Keratinocyte (primary cell): ENCODE measurements at regions not wholly inside any gene's neighbourhood (a gene's known extent, or its start where the extent isn't known, plus 50 kb on each side); places are given as distances from the start of the nearest gene placed in this dataset.

Source experiments
- DNase-seq: peaks from one replicate; pipeline ENCODE4 v3.0.0-alpha.2; 2011; ENCODE audit warnings: low read depth, missing footprints, low spot score
- FAIRE-seq: peaks from 2 replicates; lab custom pipeline; 2011; peaks lifted over from hg19 to GRCh38; lab: Jason Lieb, UNC
- H2AFZ ChIP-seq: 2 replicates; pipeline ENCODE4 v1.6.0; 2012; ENCODE audit warnings: low read length, control low read depth, inconsistent platforms; ENCODE audit not compliant: control insufficient read depth
- H3K27ac ChIP-seq: 2 replicates; pipeline ENCODE4 v1.5.1; 2011; ENCODE audit warnings: low read length; ENCODE audit not compliant: control insufficient read depth, insufficient read depth
- H3K27me3 ChIP-seq: 3 replicates; pipeline ENCODE4 v1.6.0; 2011; ENCODE audit warnings: low read length; ENCODE audit not compliant: control insufficient read depth, insufficient read depth; ENCODE audit errors: extremely low read depth
- H3K36me3 ChIP-seq, 2 experiments: 2 replicates in 1 of 2; 3 replicates in 1 of 2; pipeline ENCODE4 v1.5.1; 2011; ENCODE audit warnings: low read length in 2 of 2, mild to moderate bottlenecking in 1 of 2; ENCODE audit not compliant: control insufficient read depth in 2 of 2, insufficient read depth in 2 of 2; ENCODE audit errors: extremely low read depth in 1 of 2
- H3K4me1 ChIP-seq: 3 replicates; pipeline ENCODE4 v1.5.1; 2011; ENCODE audit warnings: low read length; ENCODE audit not compliant: control insufficient read depth, insufficient read depth; ENCODE audit errors: extremely low read depth
- H3K4me2 ChIP-seq: 3 replicates; pipeline ENCODE4 v1.6.0; 2011; ENCODE audit warnings: low read depth, low read length; ENCODE audit not compliant: control insufficient read depth, insufficient read depth; ENCODE audit errors: extremely low read depth
- H3K4me3 ChIP-seq, 3 experiments: fragments of 200-600 bp in 1 of 3; sonication (generic) in 1 of 3; 2 replicates in 2 of 3; 3 replicates in 1 of 3; pipeline ENCODE4 v1.5.1; 2011 to 2016; ENCODE audit warnings: low read length in 3 of 3, mild to moderate bottlenecking in 3 of 3, control low read depth in 2 of 3, inconsistent platforms in 1 of 3, low read depth in 1 of 3, mixed read lengths in 1 of 3, mixed run types in 1 of 3, moderate library complexity in 1 of 3; ENCODE audit not compliant: control insufficient read depth in 2 of 3, insufficient read depth in 2 of 3; ENCODE audit errors: extremely low read depth in 1 of 3
- H3K79me2 ChIP-seq: 2 replicates; pipeline ENCODE4 v1.6.0; 2012; ENCODE audit warnings: low read length; ENCODE audit not compliant: control insufficient read depth, insufficient read depth
- H3K9ac ChIP-seq: 3 replicates; pipeline ENCODE4 v1.6.0; 2011; ENCODE audit warnings: low read length; ENCODE audit not compliant: control insufficient read depth, insufficient read depth; ENCODE audit errors: extremely low read depth
- H3K9me1 ChIP-seq: 3 replicates; pipeline ENCODE4 v1.6.0; 2011; ENCODE audit warnings: low read length; ENCODE audit not compliant: control insufficient read depth, insufficient read depth; ENCODE audit errors: extremely low read depth
- H3K9me3 ChIP-seq: 2 replicates; pipeline ENCODE4 v1.5.1; 2012; ENCODE audit warnings: low read depth, low read length; ENCODE audit not compliant: control insufficient read depth
- H4K20me1 ChIP-seq: 3 replicates; pipeline ENCODE4 v1.6.0; 2011; ENCODE audit warnings: low read length; ENCODE audit not compliant: control insufficient read depth, insufficient read depth; ENCODE audit errors: extremely low read depth
- CTCF ChIP-seq, 3 experiments: IDR thresholded peaks in 1 of 3; conservative IDR thresholded peaks in 1 of 3; optimal IDR thresholded peaks in 1 of 3; 2 replicates in 2 of 3; 3 replicates in 1 of 3; pipeline versions ENCODE3 to v1.5.1; 2011; ENCODE audit warnings: low read length in 3 of 3, mild to moderate bottlenecking in 3 of 3, moderate library complexity in 2 of 3, control low read depth in 1 of 3, inconsistent platforms in 1 of 3; ENCODE audit not compliant: insufficient read depth in 2 of 3; ENCODE audit errors: extremely low read depth in 1 of 3
- EZH2 ChIP-seq: IDR thresholded peaks from one replicate; pipeline ENCODE4 v1.6.1; 2012; ENCODE audit warnings: inconsistent platforms, mild to moderate bottlenecking, low read length, moderate library complexity
- dilution Hi-C: fragments of 300-500 bp; cut with MboI; formaldehyde crosslinking; loops from one replicate; pipeline ENCODE4 v1.7.0; 2020; ENCODE audit warnings: low sequenced_read_pairs; ENCODE audit not compliant: extremely low pct_ligation_motif_present

GRCh38 chr18:22482948-22483347 is 65.2 kb upstream of the CTAGE1 start:
- dilution Hi-C loops: no loop called here
- no peak for DNase-seq
- Histone ChIP-seq H3K4me2 (no peak overlapping the region), H3K36me3 (no peaks in the 10 kb centered on the region), H3K27ac (no peak overlapping the region), H4K20me1 (no peaks in the 10 kb centered on the region), H3K9me3 (no peaks in the 10 kb centered on the region), H3K79me2 (no peaks in the 10 kb centered on the region), H3K9ac (no peak overlapping the region), H3K4me3 (no peak overlapping the region), H3K27me3 (no peaks in the 10 kb centered on the region), H2AFZ (no peak overlapping the region), H3K9me1 (no peaks in the 10 kb centered on the region), H3K4me1 (peaks cover 13% of the 10 kb centered on the region)
- FAIRE-seq: no peak
- no peak for TF ChIP-seq CTCF (optimal IDR thresholded peaks at IDR 0.05 in 1 of 3, IDR thresholded peaks at IDR 0.05 in 1 of 3, conservative IDR thresholded peaks at IDR 0.05 in 1 of 3; ENCODE audit: extremely low read depth in 1 of 3, insufficient read depth in 2 of 3, low read length in 3 of 3)
- no peak for TF ChIP-seq EZH2

- Histone ChIP-seq H3K79me2 (no peaks in the 10 kb centered on the region), H3K36me3 (no peaks in the 10 kb centered on the region), H3K4me3 (no peak overlapping the region), H3K9ac (no peak overlapping the region), H3K9me3 (no peaks in the 10 kb centered on the region), H3K27ac (no peak overlapping the region), H4K20me1 (no peaks in the 10 kb centered on the region), H3K4me2 (no peak overlapping the region), H2AFZ (no peak overlapping the region), H3K9me1 (no peaks in the 10 kb centered on the region), H3K27me3 (no peaks in the 10 kb centered on the region), H3K4me1 (peaks cover 13% of the 10 kb centered on the region)
- dilution Hi-C loops: no loop called here
- TF ChIP-seq EZH2 (no peak), CTCF (optimal IDR thresholded peaks at IDR 0.05 in 1 of 3, IDR thresholded peaks at IDR 0.05 in 1 of 3, conservative IDR thresholded peaks at IDR 0.05 in 1 of 3; ENCODE audit: extremely low read depth in 1 of 3, insufficient read depth in 2 of 3, low read length in 3 of 3) (no peak)
- no peak for FAIRE-seq
- no peak for DNase-seq
These were observed 65.7 kb upstream of the CTAGE1 start for GRCh38 chr18:22483407-22483806.
